H9 (cell line): ENCODE measurements at regions not wholly inside any gene's neighbourhood (a gene's known extent, or its start where the extent isn't known, plus 50 kb on each side); places are given as distances from the start of the nearest gene placed in this dataset.

Source experiments
- DNase-seq: peaks from one replicate; pipeline ENCODE4 v3.0.0-alpha.2; 2017
- H2AFZ ChIP-seq: one replicate; pipeline ENCODE4 v1.6.1; 2013; ENCODE audit warnings: mild to moderate bottlenecking, low read length, control low read depth, moderate library complexity
- H2AK5ac ChIP-seq: 2 replicates; pipeline ENCODE4 v1.6.1; 2013; ENCODE audit warnings: low read length, control low read depth, mixed read lengths; ENCODE audit not compliant: insufficient read length
- H2BK120ac ChIP-seq: one replicate; pipeline ENCODE4 v1.6.1; 2013; ENCODE audit warnings: low read depth, mild to moderate bottlenecking, low read length, control low read depth, inconsistent platforms; ENCODE audit not compliant: poor library complexity, severe bottlenecking
- H2BK12ac ChIP-seq: 2 replicates; pipeline ENCODE4 v1.6.1; 2013; ENCODE audit warnings: low read length, control low read depth, mixed read lengths, low read depth; ENCODE audit not compliant: insufficient read length
- H2BK15ac ChIP-seq: 2 replicates; pipeline ENCODE4 v1.6.1; 2013; ENCODE audit warnings: low read depth, low read length, control low read depth
- H2BK20ac ChIP-seq: one replicate; pipeline ENCODE4 v1.6.1; 2013; ENCODE audit warnings: low read depth, mild to moderate bottlenecking, low read length, control low read depth, inconsistent platforms; ENCODE audit not compliant: poor library complexity, severe bottlenecking
- H2BK5ac ChIP-seq: 2 replicates; pipeline ENCODE4 v1.6.1; 2013; ENCODE audit warnings: low read length, control low read depth, mixed read lengths; ENCODE audit not compliant: insufficient read length
- H3K14ac ChIP-seq: 2 replicates; pipeline ENCODE4 v1.6.1; 2013; ENCODE audit warnings: low read length, control low read depth; ENCODE audit not compliant: insufficient read depth
- H3K18ac ChIP-seq: 2 replicates; pipeline ENCODE4 v1.6.1; 2013; ENCODE audit warnings: low read depth, mild to moderate bottlenecking, mixed read lengths, low read length, control low read depth; ENCODE audit not compliant: insufficient read length
- H3K23ac ChIP-seq: 2 replicates; pipeline ENCODE4 v1.6.1; 2013; ENCODE audit warnings: low read length, control low read depth, mixed read lengths, low read depth; ENCODE audit not compliant: insufficient read length
- H3K23me2 ChIP-seq: 2 replicates; pipeline ENCODE4 v1.6.1; 2013; ENCODE audit warnings: low read depth, mild to moderate bottlenecking, mixed read lengths, low read length, control low read depth; ENCODE audit not compliant: insufficient read length, poor library complexity, severe bottlenecking
- H3K27ac ChIP-seq: 2 replicates; pipeline ENCODE4 v1.5.1; 2013; ENCODE audit warnings: low read length, control low read depth, mixed read lengths, low read depth; ENCODE audit not compliant: insufficient read length
- H3K27me3 ChIP-seq: 2 replicates; pipeline ENCODE4 v1.6.1; 2013; ENCODE audit warnings: low read length, control low read depth, inconsistent platforms; ENCODE audit not compliant: insufficient read depth
- H3K4ac ChIP-seq: 2 replicates; pipeline ENCODE4 v1.6.1; 2013; ENCODE audit warnings: low read depth, mild to moderate bottlenecking, control low read depth, inconsistent platforms, low read length, moderate library complexity
- H3K4me1 ChIP-seq: 2 replicates; pipeline ENCODE4 v1.6.1; 2013; ENCODE audit warnings: low read length, control low read depth, inconsistent platforms; ENCODE audit not compliant: insufficient read depth
- H3K4me2 ChIP-seq: 2 replicates; pipeline ENCODE4 v1.6.1; 2013; ENCODE audit warnings: low read length, control low read depth, mixed read lengths; ENCODE audit not compliant: insufficient read length, insufficient read depth
- H3K56ac ChIP-seq: 2 replicates; pipeline ENCODE4 v1.6.1; 2013; ENCODE audit warnings: low read depth, mild to moderate bottlenecking, mixed read lengths, low read length, control low read depth; ENCODE audit not compliant: insufficient read length
- H3K79me1 ChIP-seq: 2 replicates; pipeline ENCODE4 v1.6.1; 2013; ENCODE audit warnings: low read depth, mild to moderate bottlenecking, moderate library complexity, low read length, control low read depth, inconsistent platforms; ENCODE audit not compliant: insufficient read depth, poor library complexity, severe bottlenecking
- H3K79me2 ChIP-seq: 2 replicates; pipeline ENCODE4 v1.6.1; 2013; ENCODE audit warnings: low read length, control low read depth, inconsistent platforms; ENCODE audit not compliant: insufficient read depth
- H3K9ac ChIP-seq: 2 replicates; pipeline ENCODE4 v1.6.1; 2013; ENCODE audit warnings: low read length, control low read depth, mixed read lengths; ENCODE audit not compliant: insufficient read length; ENCODE audit errors: extremely low read depth
- H3K9me3 ChIP-seq: one replicate; pipeline ENCODE4 v1.6.1; 2013; ENCODE audit warnings: low read depth, low read length, inconsistent platforms; ENCODE audit not compliant: control insufficient read depth
- H3T11ph ChIP-seq: one replicate; pipeline ENCODE4 v1.6.1; 2013; ENCODE audit warnings: mild to moderate bottlenecking, low read length, control low read depth, inconsistent platforms
- H4K20me1 ChIP-seq: one replicate; pipeline ENCODE4 v1.6.1; 2013; ENCODE audit not compliant: control insufficient read depth, insufficient read length, insufficient read depth
- H4K5ac ChIP-seq: 2 replicates; pipeline ENCODE4 v1.6.1; 2013; ENCODE audit warnings: low read depth, mild to moderate bottlenecking, mixed read lengths, low read length, control low read depth; ENCODE audit not compliant: insufficient read length
- H4K8ac ChIP-seq: replicated peaks from 2 replicates; pipeline ENCODE4 v1.6.1; 2013; ENCODE audit warnings: low read length, control low read depth, mixed read lengths, low read depth; ENCODE audit not compliant: insufficient read length
- H4K91ac ChIP-seq: 2 replicates; pipeline ENCODE4 v1.6.1; 2013; ENCODE audit warnings: low read depth, mild to moderate bottlenecking, moderate library complexity, mixed read lengths, low read length, control low read depth; ENCODE audit not compliant: insufficient read length
- H3K27ac Mint-ChIP-seq, 3 experiments: 2 replicates in 2 of 3; 3 replicates in 1 of 3; pipeline ENCODE4 v1.8.0; 2020 to 2021; ENCODE audit warnings: mixed read lengths in 3 of 3, mild to moderate bottlenecking in 1 of 3, moderate library complexity in 1 of 3
- H3K27me3 Mint-ChIP-seq: 2 replicates; pipeline ENCODE4 v1.8.0; 2021; ENCODE audit warnings: low read depth, mild to moderate bottlenecking, moderate library complexity, mixed read lengths
- H3K36me3 Mint-ChIP-seq, 3 experiments: 2 replicates in 2 of 3; 3 replicates in 1 of 3; pipeline ENCODE4 v1.8.0; 2020 to 2021; ENCODE audit warnings: low read depth in 3 of 3, mixed read lengths in 3 of 3; ENCODE audit not compliant: insufficient read depth in 1 of 3
- H3K4me1 Mint-ChIP-seq, 2 experiments: 2 replicates each; pipeline ENCODE4 v1.8.0; 2020; ENCODE audit warnings: mixed read lengths in 2 of 2
- H3K4me3 Mint-ChIP-seq, 2 experiments: 2 replicates in 1 of 2; 3 replicates in 1 of 2; pipeline ENCODE4 v1.8.0; 2020 to 2021; ENCODE audit warnings: mild to moderate bottlenecking in 2 of 2, mixed read lengths in 2 of 2, moderate library complexity in 1 of 2
- H3K9me3 Mint-ChIP-seq, 2 experiments: 2 replicates in 1 of 2; 3 replicates in 1 of 2; pipeline ENCODE4 v1.8.0; 2020; ENCODE audit warnings: mild to moderate bottlenecking in 2 of 2, mixed read lengths in 2 of 2, moderate library complexity in 1 of 2
- CTCF ChIP-seq: fragments of 200-600 bp; sonication (generic); conservative IDR thresholded peaks from 3 replicates; pipeline ENCODE4 v1.8.0; 2021; ENCODE audit warnings: antibody characterized with exemption, mild to moderate bottlenecking
- WGBS: extraction: QIAGEN DNeasy Blood & Tissue Kit; methylation state at CpG from one replicate; pipeline ENCODE4 v1.1.7; 2013; ENCODE audit warnings: missing lambda C conversion rate, low lambda C conversion rate, mixed read lengths; ENCODE audit not compliant: insufficient read length; ENCODE audit errors: extremely low coverage; 5-methylcytosine and 5-hydroxymethylcytosine counted together

GRCh38 chr10:10326116-10326515 is 691.6 kb upstream of the CELF2 start:
- H3K36me3 Mint-ChIP-seq, result no peaks in the 10 kb centered on the region

More at GRCh38 chr10:10326116-10326515, 691.6 kb upstream of the CELF2 start:
- Histone ChIP-seq H4K91ac (no peak overlapping the region), H3K18ac (no peak overlapping the region), H3K4me1 (no peaks in the 10 kb centered on the region; the same call in 1 of the 2 replicates), H3K4ac (no peak overlapping the region), H3K23ac (no peak overlapping the region), H3K27me3 (no peaks in the 10 kb centered on the region), H2AK5ac (no peak overlapping the region), H3K9me3 (no peaks in the 10 kb centered on the region), H3K14ac (no peak overlapping the region), H2BK12ac (no peak overlapping the region), H2BK15ac (no peak overlapping the region), H2BK20ac (no peak overlapping the region), H3T11ph (no peak overlapping the region), H2BK5ac (no peak overlapping the region), H2BK120ac (no peak overlapping the region), H3K56ac (no peak overlapping the region), H4K20me1 (no peaks in the 10 kb centered on the region), H2AFZ (no peak overlapping the region), H3K23me2 (no peaks in the 10 kb centered on the region), H3K27ac (no peak overlapping the region), H3K79me2 (no peaks in the 10 kb centered on the region), H4K5ac (no peak overlapping the region), H4K8ac (no peak overlapping the region), H3K4me2 (no peak overlapping the region), H3K79me1 (no peaks in the 10 kb centered on the region), H3K9ac (no peak overlapping the region)
- TF ChIP-seq CTCF, result no peak
- Mint-ChIP-seq H3K4me3 (no peak overlapping the region), H3K27ac (no peak overlapping the region), H3K27me3 (no peaks in the 10 kb centered on the region), H3K4me1 (peaks cover 6 to 9% of the 10 kb centered on the region in 2 experiments), H3K9me3 (no peaks in the 10 kb centered on the region)
- no CpG with 5 or more reads among the region's 4 CpGs for WGBS
- no peak for DNase-seq
